ENCODE measurements at regions not wholly inside any gene's neighbourhood (a gene's known extent, or its start where the extent isn't known, plus 50 kb on each side); places are given as distances from the start of the nearest gene placed in this dataset.

GRCh38 chr4:154961263-154961662, 180.2 kb downstream of the RBM46 start:
- no peaks in the 10 kb centered on the region for H3K36me3 ChIP-seq
- DNase-seq: no peak
- no peak overlapping the region for H3K4me3 ChIP-seq (ENCODE audit: low read depth, low read length)

GRCh38 chr4:154973244-154974035, 192.4 kb downstream of the RBM46 start:
- H3K9me3 ChIP-seq: no peaks in the 10 kb centered on the region

More at GRCh38 chr4:154961263-154961662, 180.2 kb downstream of the RBM46 start:
- no peaks in the 10 kb centered on the region for H3K4me1 ChIP-seq
- 0 out of 2 replicates have a peak, but pooled peaks cover 2% of the 10 kb centered on the region for H3K27me3 ChIP-seq
- no peaks in the 10 kb centered on the region for H3K9me3 ChIP-seq
- TF ChIP-seq CTCF (IDR thresholded peaks at IDR 0.05; ENCODE audit: low read depth, low read length): no peak

GRCh38 chr4:154977228-154977627, 196.2 kb downstream of the RBM46 start:
- Histone ChIP-seq H3K4me1 (no peaks in the 10 kb centered on the region), H3K9me3 (no peaks in the 10 kb centered on the region), H3K4me3 (ENCODE audit: low read depth, low read length) (no peak overlapping the region), H3K27me3 (no peaks in the 10 kb centered on the region), H3K36me3 (no peaks in the 10 kb centered on the region)
- TF ChIP-seq CTCF (IDR thresholded peaks at IDR 0.05; ENCODE audit: low read depth, low read length): no peak
- DNase-seq: no peak

More at GRCh38 chr4:154973244-154974035, 192.4 kb downstream of the RBM46 start:
- H3K27me3 ChIP-seq: no peaks in the 10 kb centered on the region
- no peaks in the 10 kb centered on the region for H3K4me1 ChIP-seq
- no peak overlapping the region for H3K4me3 ChIP-seq (ENCODE audit: low read depth, low read length)
- DNase-seq: no peak
- TF ChIP-seq CTCF (IDR thresholded peaks at IDR 0.05; ENCODE audit: low read depth, low read length): no peak
- no peaks in the 10 kb centered on the region for H3K36me3 ChIP-seq

GRCh38 chr4:154982187-154983047, 201.3 kb downstream of the RBM46 start:
- DNase-seq: peak; percentile 81
- peak; percentile 89 for TF ChIP-seq CTCF (IDR thresholded peaks at IDR 0.05; ENCODE audit: low read depth, low read length)

GRCh38 chr4:154983714-154984113, 202.6 kb downstream of the RBM46 start:
- DNase-seq: no peak
- Histone ChIP-seq H3K27me3 (no peaks in the 10 kb centered on the region), H3K36me3 (no peaks in the 10 kb centered on the region), H3K9me3 (no peaks in the 10 kb centered on the region), H3K4me1 (no peaks in the 10 kb centered on the region), H3K4me3 (ENCODE audit: low read depth, low read length) (no peak overlapping the region)
- TF ChIP-seq CTCF (IDR thresholded peaks at IDR 0.05; ENCODE audit: low read depth, low read length): no peak

More at GRCh38 chr4:154982187-154983047, 201.3 kb downstream of the RBM46 start:
- no peaks in the 10 kb centered on the region for H3K4me1 ChIP-seq
- H3K4me3 ChIP-seq (ENCODE audit: low read depth, low read length): no peak overlapping the region
- H3K9me3 ChIP-seq: no peaks in the 10 kb centered on the region
- H3K27me3 ChIP-seq: no peaks in the 10 kb centered on the region
- no peaks in the 10 kb centered on the region for H3K36me3 ChIP-seq

All from BE2C (cell line).